Keratinocyte (primary cell): ENCODE measurements at regions not wholly inside any gene's neighbourhood (a gene's known extent, or its start where the extent isn't known, plus 50 kb on each side); places are given as distances from the start of the nearest gene placed in this dataset.

Experiments used
- DNase-seq: peaks from one replicate; pipeline ENCODE4 v3.0.0-alpha.2; 2011; ENCODE audit warnings: low read depth, missing footprints, low spot score
- FAIRE-seq: peaks from 2 replicates; lab custom pipeline; 2011; peaks lifted over from hg19 to GRCh38; lab: Jason Lieb, UNC
- H2AFZ ChIP-seq: 2 replicates; pipeline ENCODE4 v1.6.0; 2012; ENCODE audit warnings: low read length, control low read depth, inconsistent platforms; ENCODE audit not compliant: control insufficient read depth
- H3K27ac ChIP-seq: 2 replicates; pipeline ENCODE4 v1.5.1; 2011; ENCODE audit warnings: low read length; ENCODE audit not compliant: control insufficient read depth, insufficient read depth
- H3K27me3 ChIP-seq: 3 replicates; pipeline ENCODE4 v1.6.0; 2011; ENCODE audit warnings: low read length; ENCODE audit not compliant: control insufficient read depth, insufficient read depth; ENCODE audit errors: extremely low read depth
- H3K36me3 ChIP-seq, 2 experiments: 2 replicates in 1 of 2; 3 replicates in 1 of 2; pipeline ENCODE4 v1.5.1; 2011; ENCODE audit warnings: low read length in 2 of 2, mild to moderate bottlenecking in 1 of 2; ENCODE audit not compliant: control insufficient read depth in 2 of 2, insufficient read depth in 2 of 2; ENCODE audit errors: extremely low read depth in 1 of 2
- H3K4me1 ChIP-seq: 3 replicates; pipeline ENCODE4 v1.5.1; 2011; ENCODE audit warnings: low read length; ENCODE audit not compliant: control insufficient read depth, insufficient read depth; ENCODE audit errors: extremely low read depth
- H3K4me2 ChIP-seq: 3 replicates; pipeline ENCODE4 v1.6.0; 2011; ENCODE audit warnings: low read depth, low read length; ENCODE audit not compliant: control insufficient read depth, insufficient read depth; ENCODE audit errors: extremely low read depth
- H3K4me3 ChIP-seq, 3 experiments: fragments of 200-600 bp in 1 of 3; sonication (generic) in 1 of 3; 2 replicates in 2 of 3; 3 replicates in 1 of 3; pipeline ENCODE4 v1.5.1; 2011 to 2016; ENCODE audit warnings: low read length in 3 of 3, mild to moderate bottlenecking in 3 of 3, control low read depth in 2 of 3, inconsistent platforms in 1 of 3, low read depth in 1 of 3, mixed read lengths in 1 of 3, mixed run types in 1 of 3, moderate library complexity in 1 of 3; ENCODE audit not compliant: control insufficient read depth in 2 of 3, insufficient read depth in 2 of 3; ENCODE audit errors: extremely low read depth in 1 of 3
- H3K79me2 ChIP-seq: 2 replicates; pipeline ENCODE4 v1.6.0; 2012; ENCODE audit warnings: low read length; ENCODE audit not compliant: control insufficient read depth, insufficient read depth
- H3K9ac ChIP-seq: 3 replicates; pipeline ENCODE4 v1.6.0; 2011; ENCODE audit warnings: low read length; ENCODE audit not compliant: control insufficient read depth, insufficient read depth; ENCODE audit errors: extremely low read depth
- H3K9me1 ChIP-seq: 3 replicates; pipeline ENCODE4 v1.6.0; 2011; ENCODE audit warnings: low read length; ENCODE audit not compliant: control insufficient read depth, insufficient read depth; ENCODE audit errors: extremely low read depth
- H3K9me3 ChIP-seq: 2 replicates; pipeline ENCODE4 v1.5.1; 2012; ENCODE audit warnings: low read depth, low read length; ENCODE audit not compliant: control insufficient read depth
- H4K20me1 ChIP-seq: 3 replicates; pipeline ENCODE4 v1.6.0; 2011; ENCODE audit warnings: low read length; ENCODE audit not compliant: control insufficient read depth, insufficient read depth; ENCODE audit errors: extremely low read depth
- CTCF ChIP-seq, 3 experiments: IDR thresholded peaks in 1 of 3; conservative IDR thresholded peaks in 1 of 3; optimal IDR thresholded peaks in 1 of 3; 2 replicates in 2 of 3; 3 replicates in 1 of 3; pipeline versions ENCODE3 to v1.5.1; 2011; ENCODE audit warnings: low read length in 3 of 3, mild to moderate bottlenecking in 3 of 3, moderate library complexity in 2 of 3, control low read depth in 1 of 3, inconsistent platforms in 1 of 3; ENCODE audit not compliant: insufficient read depth in 2 of 3; ENCODE audit errors: extremely low read depth in 1 of 3
- EZH2 ChIP-seq: IDR thresholded peaks from one replicate; pipeline ENCODE4 v1.6.1; 2012; ENCODE audit warnings: inconsistent platforms, mild to moderate bottlenecking, low read length, moderate library complexity
- dilution Hi-C: fragments of 300-500 bp; cut with MboI; formaldehyde crosslinking; loops from one replicate; pipeline ENCODE4 v1.7.0; 2020; ENCODE audit warnings: low sequenced_read_pairs; ENCODE audit not compliant: extremely low pct_ligation_motif_present

- Histone ChIP-seq H3K4me3 (no peak overlapping the region), H3K9me1 (no peaks in the 10 kb centered on the region), H3K27ac (no peak overlapping the region), H3K79me2 (no peaks in the 10 kb centered on the region), H4K20me1 (no peaks in the 10 kb centered on the region), H3K36me3 (no peaks in the 10 kb centered on the region), H2AFZ (no peak overlapping the region), H3K9me3 (no peaks in the 10 kb centered on the region), H3K27me3 (no peaks in the 10 kb centered on the region), H3K9ac (no peak overlapping the region), H3K4me1 (no peaks in the 10 kb centered on the region), H3K4me2 (no peak overlapping the region)
- dilution Hi-C loops, result no loop called here
- FAIRE-seq (no peak), DNase-seq (no peak)
- TF ChIP-seq CTCF (optimal IDR thresholded peaks at IDR 0.05 in 1 of 3, IDR thresholded peaks at IDR 0.05 in 1 of 3, conservative IDR thresholded peaks at IDR 0.05 in 1 of 3; ENCODE audit: extremely low read depth in 1 of 3, insufficient read depth in 2 of 3, low read length in 3 of 3) (no peak), EZH2 (no peak)
These were observed 226.7 kb upstream of the MC4R start for GRCh38 chr18:60599267-60599666.

- H3K4me1 ChIP-seq, result no peaks in the 10 kb centered on the region
- H3K27ac ChIP-seq, result no peak overlapping the region
- DNase-seq, result no peak
- H3K4me3 ChIP-seq, result no peak overlapping the region
- no peaks in the 10 kb centered on the region for H3K9me3 ChIP-seq
- no peak overlapping the region for H2AFZ ChIP-seq
- no peak overlapping the region for H3K4me2 ChIP-seq
- H3K27me3 ChIP-seq, result no peaks in the 10 kb centered on the region
- dilution Hi-C loops, result no loop called here
- FAIRE-seq, result no peak
- H3K9me1 ChIP-seq, result no peaks in the 10 kb centered on the region
- H3K36me3 ChIP-seq, result no peaks in the 10 kb centered on the region
- no peak overlapping the region for H3K9ac ChIP-seq
- no peak for TF ChIP-seq EZH2
- H3K79me2 ChIP-seq, result no peaks in the 10 kb centered on the region
- H4K20me1 ChIP-seq, result no peaks in the 10 kb centered on the region
These were observed 227.4 kb upstream of the MC4R start for GRCh38 chr18:60599995-60600394.

GRCh38 chr18:60601249-60601648, 228.7 kb upstream of the MC4R start:
- Histone ChIP-seq H4K20me1 (no peaks in the 10 kb centered on the region), H3K36me3 (no peaks in the 10 kb centered on the region), H3K79me2 (no peaks in the 10 kb centered on the region), H3K9me3 (no peaks in the 10 kb centered on the region), H3K9me1 (no peaks in the 10 kb centered on the region), H3K27ac (no peak overlapping the region), H3K27me3 (no peaks in the 10 kb centered on the region), H2AFZ (no peak overlapping the region), H3K9ac (no peak overlapping the region), H3K4me2 (no peak overlapping the region), H3K4me3 (no peak overlapping the region), H3K4me1 (no peaks in the 10 kb centered on the region)
- DNase-seq (no peak), FAIRE-seq (no peak)
- dilution Hi-C loops, result no loop called here
- TF ChIP-seq CTCF (optimal IDR thresholded peaks at IDR 0.05 in 1 of 3, IDR thresholded peaks at IDR 0.05 in 1 of 3, conservative IDR thresholded peaks at IDR 0.05 in 1 of 3; ENCODE audit: extremely low read depth in 1 of 3, insufficient read depth in 2 of 3, low read length in 3 of 3), result no peak
- TF ChIP-seq EZH2, result no peak
